ENCODE measurements at regions not wholly inside any gene's neighbourhood (a gene's known extent, or its start where the extent isn't known, plus 50 kb on each side); places are given as distances from the start of the nearest gene placed in this dataset.

DNA sequence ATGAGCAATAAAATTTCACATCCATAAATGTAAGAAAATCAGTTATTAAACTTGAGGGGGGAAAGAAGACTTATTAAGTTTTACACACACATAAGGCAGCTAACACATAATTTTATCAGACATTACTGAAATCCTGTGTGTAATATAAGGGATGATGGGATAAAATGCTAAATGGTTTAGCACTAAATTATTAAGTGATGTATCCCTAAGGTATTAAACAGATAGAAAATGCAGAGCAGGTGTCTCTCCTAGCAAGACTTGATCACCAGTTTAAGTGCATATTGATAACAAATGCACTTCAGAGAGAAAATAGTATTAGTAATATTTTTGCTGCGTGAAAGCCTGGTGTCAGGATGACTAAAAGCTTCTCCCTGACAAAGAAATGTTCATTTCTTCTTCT, 172.8 kb upstream of the ZFP64 start:
- Histone ChIP-seq H3K79me2 (ENCODE audit: insufficient read depth, low read length) (no peaks in the 10 kb centered on the region), H3K27me3 (ENCODE audit: control insufficient read depth in 1 of 2, insufficient read depth in 2 of 2, low read length in 2 of 2) (no peaks in the 10 kb centered on the region), H2AFZ (ENCODE audit: low read length) (no peak overlapping the region), H3K4me3 (replicated peaks in 1 of 3; ENCODE audit: insufficient read depth in 1 of 3, low read depth in 2 of 3, low read length in 3 of 3) (no peak overlapping the region), H3K27ac (ENCODE audit: extremely low read length, insufficient read depth, low read length) (no peak overlapping the region), H3K36me3 (replicated peaks in 1 of 2; ENCODE audit: control insufficient read depth in 1 of 2, insufficient read depth in 2 of 2, low read length in 2 of 2) (no peaks in the 10 kb centered on the region), H3K4me2 (ENCODE audit: low read depth, low read length) (no peak overlapping the region), H3K9me3 (ENCODE audit: low read length) (no peaks in the 10 kb centered on the region), H4K20me1 (ENCODE audit: insufficient read depth, low read length) (no peaks in the 10 kb centered on the region), H3K9ac (ENCODE audit: insufficient read depth, low read depth, low read length) (no peak overlapping the region), H3K4me1 (ENCODE audit: insufficient read depth, low read length) (no peaks in the 10 kb centered on the region)
- in situ Hi-C loops (cut with HindIII; ENCODE audit: extremely low pct_ligation_motif_present, low pct_unique_long_range_greater_than_20kb) (no loop called here), intact Hi-C loops (cut with micrococcal nuclease; ENCODE audit: unreplicated experiment) (no loop called here)
- CTCF ChIA-PET (ENCODE audit: low intra/inter-chr PET ratio, low total read pairs), result no interaction called here
- no TSS peak for BruUV-seq (replicated peaks)
- POLR2A ChIA-PET, result no interaction called here
- 2% methylated on average over 1 of the region's 1 CpG for WGBS (ENCODE audit: low lambda C conversion rate)
- ATAC-seq, result no peak
- FAIRE-seq, result no peak
- TF ChIP-seq, protein P1, sequence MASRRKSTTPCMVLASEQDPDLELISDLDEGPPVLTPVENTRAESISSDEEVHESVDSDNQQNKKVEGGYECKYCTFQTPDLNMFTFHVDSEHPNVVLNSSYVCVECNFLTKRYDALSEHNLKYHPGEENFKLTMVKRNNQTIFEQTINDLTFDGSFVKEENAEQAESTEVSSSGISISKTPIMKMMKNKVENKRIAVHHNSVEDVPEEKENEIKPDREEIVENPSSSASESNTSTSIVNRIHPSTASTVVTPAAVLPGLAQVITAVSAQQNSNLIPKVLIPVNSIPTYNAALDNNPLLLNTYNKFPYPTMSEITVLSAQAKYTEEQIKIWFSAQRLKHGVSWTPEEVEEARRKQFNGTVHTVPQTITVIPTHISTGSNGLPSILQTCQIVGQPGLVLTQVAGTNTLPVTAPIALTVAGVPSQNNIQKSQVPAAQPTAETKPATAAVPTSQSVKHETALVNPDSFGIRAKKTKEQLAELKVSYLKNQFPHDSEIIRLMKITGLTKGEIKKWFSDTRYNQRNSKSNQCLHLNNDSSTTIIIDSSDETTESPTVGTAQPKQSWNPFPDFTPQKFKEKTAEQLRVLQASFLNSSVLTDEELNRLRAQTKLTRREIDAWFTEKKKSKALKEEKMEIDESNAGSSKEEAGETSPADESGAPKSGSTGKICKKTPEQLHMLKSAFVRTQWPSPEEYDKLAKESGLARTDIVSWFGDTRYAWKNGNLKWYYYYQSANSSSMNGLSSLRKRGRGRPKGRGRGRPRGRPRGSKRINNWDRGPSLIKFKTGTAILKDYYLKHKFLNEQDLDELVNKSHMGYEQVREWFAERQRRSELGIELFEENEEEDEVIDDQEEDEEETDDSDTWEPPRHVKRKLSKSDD (CRISPR knock-in tag; IDR thresholded peaks at IDR 0.05; ENCODE audit: low read depth), result no peak
- TF ChIP-seq, protein P2, sequence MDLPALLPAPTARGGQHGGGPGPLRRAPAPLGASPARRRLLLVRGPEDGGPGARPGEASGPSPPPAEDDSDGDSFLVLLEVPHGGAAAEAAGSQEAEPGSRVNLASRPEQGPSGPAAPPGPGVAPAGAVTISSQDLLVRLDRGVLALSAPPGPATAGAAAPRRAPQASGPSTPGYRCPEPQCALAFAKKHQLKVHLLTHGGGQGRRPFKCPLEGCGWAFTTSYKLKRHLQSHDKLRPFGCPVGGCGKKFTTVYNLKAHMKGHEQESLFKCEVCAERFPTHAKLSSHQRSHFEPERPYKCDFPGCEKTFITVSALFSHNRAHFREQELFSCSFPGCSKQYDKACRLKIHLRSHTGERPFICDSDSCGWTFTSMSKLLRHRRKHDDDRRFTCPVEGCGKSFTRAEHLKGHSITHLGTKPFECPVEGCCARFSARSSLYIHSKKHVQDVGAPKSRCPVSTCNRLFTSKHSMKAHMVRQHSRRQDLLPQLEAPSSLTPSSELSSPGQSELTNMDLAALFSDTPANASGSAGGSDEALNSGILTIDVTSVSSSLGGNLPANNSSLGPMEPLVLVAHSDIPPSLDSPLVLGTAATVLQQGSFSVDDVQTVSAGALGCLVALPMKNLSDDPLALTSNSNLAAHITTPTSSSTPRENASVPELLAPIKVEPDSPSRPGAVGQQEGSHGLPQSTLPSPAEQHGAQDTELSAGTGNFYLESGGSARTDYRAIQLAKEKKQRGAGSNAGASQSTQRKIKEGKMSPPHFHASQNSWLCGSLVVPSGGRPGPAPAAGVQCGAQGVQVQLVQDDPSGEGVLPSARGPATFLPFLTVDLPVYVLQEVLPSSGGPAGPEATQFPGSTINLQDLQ (CRISPR knock-in tag; IDR thresholded peaks at IDR 0.05), result no peak
- TF ChIP-seq ARNT (IDR thresholded peaks at IDR 0.05) (no peak), ZNF816 (CRISPR knock-in tag; IDR thresholded peaks at IDR 0.05; ENCODE audit: borderline replicate concordance) (no peak), MTF2 (CRISPR knock-in tag; IDR thresholded peaks at IDR 0.05; ENCODE audit: borderline replicate concordance) (no peak), IKZF1 (IDR thresholded peaks at IDR 0.05) (no peak)
- TF ChIP-seq, protein P3, sequence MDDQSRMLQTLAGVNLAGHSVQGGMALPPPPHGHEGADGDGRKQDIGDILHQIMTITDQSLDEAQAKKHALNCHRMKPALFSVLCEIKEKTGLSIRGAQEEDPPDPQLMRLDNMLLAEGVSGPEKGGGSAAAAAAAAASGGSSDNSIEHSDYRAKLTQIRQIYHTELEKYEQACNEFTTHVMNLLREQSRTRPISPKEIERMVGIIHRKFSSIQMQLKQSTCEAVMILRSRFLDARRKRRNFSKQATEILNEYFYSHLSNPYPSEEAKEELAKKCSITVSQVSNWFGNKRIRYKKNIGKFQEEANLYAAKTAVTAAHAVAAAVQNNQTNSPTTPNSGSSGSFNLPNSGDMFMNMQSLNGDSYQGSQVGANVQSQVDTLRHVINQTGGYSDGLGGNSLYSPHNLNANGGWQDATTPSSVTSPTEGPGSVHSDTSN (CRISPR knock-in tag; IDR thresholded peaks at IDR 0.05; ENCODE audit: borderline replicate concordance), result no peak
- TF ChIP-seq, protein P4, sequence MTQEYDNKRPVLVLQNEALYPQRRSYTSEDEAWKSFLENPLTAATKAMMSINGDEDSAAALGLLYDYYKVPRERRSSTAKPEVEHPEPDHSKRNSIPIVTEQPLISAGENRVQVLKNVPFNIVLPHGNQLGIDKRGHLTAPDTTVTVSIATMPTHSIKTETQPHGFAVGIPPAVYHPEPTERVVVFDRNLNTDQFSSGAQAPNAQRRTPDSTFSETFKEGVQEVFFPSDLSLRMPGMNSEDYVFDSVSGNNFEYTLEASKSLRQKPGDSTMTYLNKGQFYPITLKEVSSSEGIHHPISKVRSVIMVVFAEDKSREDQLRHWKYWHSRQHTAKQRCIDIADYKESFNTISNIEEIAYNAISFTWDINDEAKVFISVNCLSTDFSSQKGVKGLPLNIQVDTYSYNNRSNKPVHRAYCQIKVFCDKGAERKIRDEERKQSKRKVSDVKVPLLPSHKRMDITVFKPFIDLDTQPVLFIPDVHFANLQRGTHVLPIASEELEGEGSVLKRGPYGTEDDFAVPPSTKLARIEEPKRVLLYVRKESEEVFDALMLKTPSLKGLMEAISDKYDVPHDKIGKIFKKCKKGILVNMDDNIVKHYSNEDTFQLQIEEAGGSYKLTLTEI (CRISPR knock-in tag; conservative IDR thresholded peaks at IDR 0.05), result no peak
- TF ChIP-seq, protein P5, sequence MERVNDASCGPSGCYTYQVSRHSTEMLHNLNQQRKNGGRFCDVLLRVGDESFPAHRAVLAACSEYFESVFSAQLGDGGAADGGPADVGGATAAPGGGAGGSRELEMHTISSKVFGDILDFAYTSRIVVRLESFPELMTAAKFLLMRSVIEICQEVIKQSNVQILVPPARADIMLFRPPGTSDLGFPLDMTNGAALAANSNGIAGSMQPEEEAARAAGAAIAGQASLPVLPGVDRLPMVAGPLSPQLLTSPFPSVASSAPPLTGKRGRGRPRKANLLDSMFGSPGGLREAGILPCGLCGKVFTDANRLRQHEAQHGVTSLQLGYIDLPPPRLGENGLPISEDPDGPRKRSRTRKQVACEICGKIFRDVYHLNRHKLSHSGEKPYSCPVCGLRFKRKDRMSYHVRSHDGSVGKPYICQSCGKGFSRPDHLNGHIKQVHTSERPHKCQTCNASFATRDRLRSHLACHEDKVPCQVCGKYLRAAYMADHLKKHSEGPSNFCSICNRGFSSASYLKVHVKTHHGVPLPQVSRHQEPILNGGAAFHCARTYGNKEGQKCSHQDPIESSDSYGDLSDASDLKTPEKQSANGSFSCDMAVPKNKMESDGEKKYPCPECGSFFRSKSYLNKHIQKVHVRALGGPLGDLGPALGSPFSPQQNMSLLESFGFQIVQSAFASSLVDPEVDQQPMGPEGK (CRISPR knock-in tag; IDR thresholded peaks at IDR 0.05), result no peak
- DNase-seq (ENCODE audit: low spot score), result no peak
